HEK293T (cell line): ENCODE measurements at regions not wholly inside any gene's neighbourhood (a gene's known extent, or its start where the extent isn't known, plus 50 kb on each side); places are given as distances from the start of the nearest gene placed in this dataset.

Experiments
- CTCF ChIA-PET: fragments of 350-600 bp; formaldehyde crosslinking; extraction: SDS; loops from one replicate; lab custom pipeline; 2021; ENCODE audit warnings: antibody characterized with exemption, inconsistent platforms; lab: Yijun Ruan, JAX
- POLR2A ChIA-PET: fragments of 350-600 bp; formaldehyde crosslinking; extraction: SDS; loops from one replicate; lab custom pipeline; 2020; ENCODE audit warnings: antibody characterized with exemption, inconsistent platforms; lab: Yijun Ruan, JAX
- DNase-seq: peaks from one replicate; pipeline ENCODE4 v3.0.0; 2012; ENCODE audit warnings: mixed read lengths; ENCODE audit errors: extremely low spot score
- ARNT ChIP-seq: fragments of 450-650 bp; IDR thresholded peaks from 2 replicates; pipeline ENCODE4 v1.6.1; 2017; ENCODE audit warnings: mild to moderate bottlenecking
- BHLHE40 ChIP-seq: fragments of 450-650 bp; IDR thresholded peaks from 2 replicates; pipeline ENCODE4 v1.6.1; 2016; ENCODE audit warnings: mild to moderate bottlenecking, moderate library complexity, borderline replicate concordance
- CTBP1 ChIP-seq: fragments of 450-650 bp; IDR thresholded peaks from 2 replicates; pipeline ENCODE4 v1.6.1; 2016; ENCODE audit warnings: borderline replicate concordance
- ELF4 ChIP-seq: fragments of 450-650 bp; IDR thresholded peaks from 2 replicates; pipeline ENCODE4 v1.6.1; 2017; ENCODE audit warnings: antibody characterized with exemption
- FOXA1 ChIP-seq: fragments of 450-650 bp; IDR thresholded peaks from 2 replicates; pipeline ENCODE4 v1.6.1; 2016; ENCODE audit warnings: mild to moderate bottlenecking
- FOXK2 ChIP-seq: fragments of 450-650 bp; IDR thresholded peaks from 2 replicates; pipeline ENCODE4 v1.6.1; 2016; ENCODE audit warnings: mild to moderate bottlenecking
- FOXM1 ChIP-seq: fragments of 450-650 bp; IDR thresholded peaks from 2 replicates; pipeline ENCODE4 v1.6.1; 2017; ENCODE audit warnings: mild to moderate bottlenecking, borderline replicate concordance
- HDGF ChIP-seq: fragments of 450-650 bp; IDR thresholded peaks from 2 replicates; pipeline ENCODE4 v1.6.1; 2017; ENCODE audit warnings: antibody characterized with exemption, borderline replicate concordance
- L3MBTL2 ChIP-seq: fragments of 450-650 bp; conservative IDR thresholded peaks from 2 replicates; pipeline ENCODE4 v1.6.1; 2016; ENCODE audit warnings: mild to moderate bottlenecking
- LEF1 ChIP-seq: fragments of 450-650 bp; IDR thresholded peaks from 2 replicates; pipeline ENCODE4 v1.6.1; 2017; ENCODE audit warnings: mild to moderate bottlenecking, borderline replicate concordance
- NFRKB ChIP-seq: fragments of 450-650 bp; IDR thresholded peaks from 2 replicates; pipeline ENCODE4 v1.6.1; 2016; ENCODE audit warnings: mild to moderate bottlenecking, moderate library complexity
- SP1 ChIP-seq: fragments of 450-650 bp; IDR thresholded peaks from 2 replicates; pipeline ENCODE4 v1.6.1; 2017
- SUZ12 ChIP-seq: fragments of 450-650 bp; IDR thresholded peaks from 2 replicates; pipeline ENCODE4 v1.6.1; 2016; ENCODE audit warnings: mild to moderate bottlenecking
- TARDBP ChIP-seq: fragments of 450-650 bp; IDR thresholded peaks from 2 replicates; pipeline ENCODE4 v1.6.1; 2016
- ZNF384 ChIP-seq: fragments of 450-650 bp; IDR thresholded peaks from 2 replicates; pipeline ENCODE4 v1.6.1; 2016
- TF ChIP-seq, protein P1 (sequence below): fragments of 450-650 bp; IDR thresholded peaks from 2 replicates; pipeline ENCODE4 v1.6.1; 2016

DNA sequence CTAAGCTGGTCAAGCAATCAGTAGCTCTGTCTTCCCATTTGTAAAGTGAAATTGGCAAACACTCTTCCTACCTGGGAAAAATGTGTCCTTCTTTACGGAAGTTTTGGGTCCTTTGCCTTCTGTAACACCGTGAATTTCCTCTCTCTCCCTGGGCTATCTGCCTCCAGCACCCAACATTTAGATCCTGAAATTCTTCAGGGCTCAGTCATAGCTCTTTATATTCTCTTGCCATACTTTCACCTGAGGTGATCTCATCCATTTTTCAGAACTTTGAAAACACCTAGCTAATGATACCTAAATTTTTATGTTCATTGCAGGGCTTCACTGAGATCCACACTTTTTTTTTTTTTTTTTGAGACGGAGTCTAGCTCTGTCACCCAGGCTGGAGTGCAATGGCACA is 1042.2 kb downstream of the DIAPH3 start:
- ChIA-PET CTCF (no interaction called here), POLR2A (no interaction called here)
- no peak for DNase-seq
- TF ChIP-seq L3MBTL2 (no peak), LEF1 (no peak), ARNT (no peak)
- TF ChIP-seq, protein P1, sequence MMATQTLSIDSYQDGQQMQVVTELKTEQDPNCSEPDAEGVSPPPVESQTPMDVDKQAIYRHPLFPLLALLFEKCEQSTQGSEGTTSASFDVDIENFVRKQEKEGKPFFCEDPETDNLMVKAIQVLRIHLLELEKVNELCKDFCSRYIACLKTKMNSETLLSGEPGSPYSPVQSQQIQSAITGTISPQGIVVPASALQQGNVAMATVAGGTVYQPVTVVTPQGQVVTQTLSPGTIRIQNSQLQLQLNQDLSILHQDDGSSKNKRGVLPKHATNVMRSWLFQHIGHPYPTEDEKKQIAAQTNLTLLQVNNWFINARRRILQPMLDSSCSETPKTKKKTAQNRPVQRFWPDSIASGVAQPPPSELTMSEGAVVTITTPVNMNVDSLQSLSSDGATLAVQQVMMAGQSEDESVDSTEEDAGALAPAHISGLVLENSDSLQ: no peak

DNA sequence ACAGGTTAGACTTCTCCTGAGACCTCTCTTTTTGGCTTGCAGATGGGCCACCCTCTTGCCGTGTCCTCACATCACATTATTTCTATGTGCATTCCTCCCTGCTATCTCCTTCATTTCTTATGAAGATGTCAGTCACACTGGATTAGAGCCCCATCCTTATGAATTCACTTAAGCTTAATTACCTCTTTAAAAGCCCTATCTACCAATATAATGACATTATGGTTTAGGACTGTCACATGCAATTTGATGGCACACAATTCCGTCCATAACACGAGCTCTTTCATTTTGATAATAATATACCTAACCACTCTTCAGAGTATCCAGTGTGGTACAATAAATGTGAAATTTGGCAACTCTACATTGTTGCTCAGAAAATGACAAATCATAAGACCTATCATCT is 1037.3 kb downstream of the DIAPH3 start:
- TF ChIP-seq ARNT (no peak), SUZ12 (no peak), ZNF384 (no peak), CTBP1 (no peak), FOXM1 (no peak), SP1 (no peak), BHLHE40 (no peak), HDGF (no peak), TARDBP (no peak), FOXK2 (no peak), L3MBTL2 (no peak), ELF4 (no peak), NFRKB (no peak), FOXA1 (no peak), LEF1 (no peak)
- TF ChIP-seq, protein P1: no peak
- POLR2A ChIA-PET: no interaction called here
- no peak for DNase-seq
- CTCF ChIA-PET: no interaction called here

DNA sequence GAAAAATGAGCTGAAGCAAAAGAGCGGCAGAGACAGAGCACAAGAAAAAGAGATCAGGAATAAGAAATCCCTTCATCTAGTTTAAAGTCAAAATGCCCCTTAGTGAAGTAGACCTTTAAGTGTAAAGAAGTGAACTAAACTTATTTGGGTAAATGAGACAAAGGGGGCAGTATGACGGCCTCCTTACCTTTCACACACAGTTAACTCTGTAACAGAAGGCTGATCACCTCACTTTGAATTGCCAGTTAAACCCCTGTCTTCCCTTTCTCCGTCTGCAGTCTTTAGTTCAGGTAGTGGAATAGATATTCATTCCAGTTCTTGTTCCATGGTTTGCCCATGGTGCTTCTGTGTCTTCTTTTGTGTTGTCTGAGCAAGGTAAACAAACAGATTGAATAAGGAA is 1029.8 kb downstream of the DIAPH3 start:
- CTCF ChIA-PET: no interaction called here

DNA sequence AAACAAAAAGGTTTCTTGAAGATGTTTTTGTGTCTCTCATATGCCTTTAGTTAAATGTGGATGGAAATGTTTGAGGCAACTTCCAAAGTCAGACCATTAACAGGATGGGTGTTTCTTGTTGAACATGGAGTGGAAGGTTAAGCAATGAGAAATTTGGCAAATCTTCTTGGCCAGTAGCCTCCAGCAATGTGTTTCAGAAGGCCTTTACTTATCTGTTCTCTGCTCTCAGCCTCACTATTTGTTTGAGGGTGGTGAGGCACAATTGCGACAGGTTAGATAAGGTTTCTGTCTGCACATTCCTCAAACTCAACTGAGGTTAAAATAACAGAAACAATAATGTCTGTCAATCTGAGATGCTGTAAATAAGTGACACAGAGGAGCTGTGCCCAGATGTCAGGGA is 1019.0 kb downstream of the DIAPH3 start:
- TF ChIP-seq BHLHE40 (no peak), FOXM1 (no peak), HDGF (no peak), SUZ12 (no peak), FOXA1 (no peak), CTBP1 (no peak), L3MBTL2 (no peak), NFRKB (no peak), ARNT (no peak), SP1 (no peak), LEF1 (no peak), ELF4 (no peak), FOXK2 (no peak), ZNF384 (no peak), TARDBP (no peak)
- TF ChIP-seq, protein P1: no peak
- no peak for DNase-seq
- ChIA-PET POLR2A (no interaction called here), CTCF (no interaction called here)

More for the DNA sequence above, 1029.8 kb downstream of the DIAPH3 start:
- no peak for TF ChIP-seq ZNF384
- TF ChIP-seq SP1: no peak
- TF ChIP-seq FOXK2: no peak
- TF ChIP-seq ARNT: no peak
- TF ChIP-seq LEF1: no peak
- TF ChIP-seq TARDBP: no peak
- TF ChIP-seq CTBP1: no peak
- TF ChIP-seq, protein P1: no peak
- no peak for TF ChIP-seq HDGF
- no peak for TF ChIP-seq BHLHE40
- TF ChIP-seq L3MBTL2: no peak
- TF ChIP-seq NFRKB: no peak
- TF ChIP-seq SUZ12: no peak
- no peak for TF ChIP-seq FOXM1
- TF ChIP-seq FOXA1: no peak
- no peak for DNase-seq
- POLR2A ChIA-PET: no interaction called here

DNA sequence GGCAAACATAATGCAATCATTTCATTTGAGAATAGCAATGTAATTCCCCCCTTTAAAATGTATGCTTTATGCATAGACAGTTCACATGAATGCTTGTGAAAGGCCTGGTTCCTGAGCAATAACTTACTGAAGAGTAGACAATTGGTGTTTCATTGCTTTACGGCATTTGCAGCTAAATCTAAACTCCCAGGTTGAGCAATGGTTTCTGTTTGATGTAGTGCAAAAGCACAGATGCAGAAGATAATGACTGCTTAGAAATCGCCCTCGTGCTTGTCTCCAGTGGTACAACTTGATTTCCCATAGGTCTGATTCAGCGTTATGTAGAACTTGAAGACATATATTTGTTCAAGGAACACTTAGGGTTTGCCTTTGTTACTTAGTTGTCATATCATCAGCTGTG is 1018.3 kb downstream of the DIAPH3 start:
- ChIA-PET POLR2A (no interaction called here), CTCF (no interaction called here)
- no peak for DNase-seq
- TF ChIP-seq L3MBTL2: no peak
- TF ChIP-seq BHLHE40: no peak
- TF ChIP-seq ELF4: no peak
- no peak for TF ChIP-seq SUZ12
- no peak for TF ChIP-seq HDGF
- no peak for TF ChIP-seq ZNF384

DNA sequence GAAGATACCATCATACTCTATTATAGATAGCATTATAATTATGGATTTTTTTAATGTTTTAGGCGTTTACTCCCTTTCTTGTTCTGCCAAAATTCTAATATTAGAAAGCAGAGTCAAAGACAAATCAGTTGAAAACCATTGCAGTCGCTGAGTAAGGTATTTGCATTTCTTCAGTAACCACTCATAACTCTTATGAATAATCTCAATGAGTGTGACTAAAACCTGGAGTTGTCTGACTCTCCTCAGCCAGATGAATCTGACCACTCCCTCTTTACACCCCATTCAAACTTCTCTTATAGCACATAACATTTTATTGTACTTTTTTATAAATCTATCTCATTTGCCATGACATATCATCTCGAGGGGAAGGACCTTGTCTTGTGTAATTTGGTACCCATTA is 1006.5 kb downstream of the DIAPH3 start:
- DNase-seq: no peak
- ChIA-PET CTCF (no interaction called here), POLR2A (no interaction called here)
- TF ChIP-seq CTBP1 (no peak), TARDBP (no peak), SUZ12 (no peak), ARNT (no peak)
